Suppressor macrophage treated with lipopolysaccharide for 1 hour (primary cell): ENCODE measurements at regions not wholly inside any gene's neighbourhood (a gene's known extent, or its start where the extent isn't known, plus 50 kb on each side); places are given as distances from the start of the nearest gene placed in this dataset.

Experiments used
- DNase-seq, 3 donors: peaks; one replicate each; pipeline ENCODE4 v3.0.0-alpha.2; 2020 to 2022

DNA sequence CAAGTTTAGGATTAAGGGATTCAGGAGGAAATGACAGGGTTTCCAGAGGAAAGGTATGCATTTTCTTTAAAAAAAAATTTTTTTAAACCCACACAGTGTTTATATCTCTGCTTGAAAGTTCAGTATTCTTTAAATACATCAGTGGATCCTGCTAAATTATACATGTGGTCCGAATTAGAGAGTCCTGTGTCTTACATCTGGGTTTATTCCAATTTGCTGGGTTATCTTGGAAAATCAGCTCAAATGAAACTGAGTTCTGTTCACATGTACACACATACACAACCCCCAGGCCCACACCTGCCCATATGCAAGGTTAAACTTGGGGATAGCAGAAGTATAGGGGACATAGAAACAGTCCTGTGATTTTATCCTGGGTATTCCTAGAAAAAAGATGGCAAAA, 493.7 kb downstream of the ZNF608 start:
- no peak for DNase-seq

- no peak for DNase-seq
These were observed 494.2 kb downstream of the ZNF608 start for GRCh38 chr5:124252191-124252638.

GRCh38 chr5:124245276-124245675, 501.2 kb downstream of the ZNF608 start:
- no peak for DNase-seq

DNA sequence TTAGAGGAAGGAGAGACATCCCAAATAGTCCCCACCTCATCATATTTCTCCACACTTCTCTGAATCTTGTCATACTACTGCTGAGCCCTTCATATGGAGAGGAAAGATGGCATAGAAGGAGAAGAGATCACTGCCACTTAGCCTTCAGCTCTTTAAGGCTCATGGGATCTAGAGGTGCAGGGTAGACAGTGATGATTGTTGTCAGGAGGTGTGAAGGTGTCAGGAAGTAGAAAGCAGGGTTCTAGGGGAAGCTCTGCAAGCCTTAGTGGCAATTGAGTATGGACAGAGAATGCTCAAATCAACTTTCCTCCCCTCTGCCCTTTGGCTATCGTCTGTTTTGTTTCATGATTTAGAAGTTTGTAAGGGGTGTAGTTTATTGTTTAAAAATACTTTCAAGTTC, 505.7 kb downstream of the ZNF608 start:
- no peak for DNase-seq

DNA sequence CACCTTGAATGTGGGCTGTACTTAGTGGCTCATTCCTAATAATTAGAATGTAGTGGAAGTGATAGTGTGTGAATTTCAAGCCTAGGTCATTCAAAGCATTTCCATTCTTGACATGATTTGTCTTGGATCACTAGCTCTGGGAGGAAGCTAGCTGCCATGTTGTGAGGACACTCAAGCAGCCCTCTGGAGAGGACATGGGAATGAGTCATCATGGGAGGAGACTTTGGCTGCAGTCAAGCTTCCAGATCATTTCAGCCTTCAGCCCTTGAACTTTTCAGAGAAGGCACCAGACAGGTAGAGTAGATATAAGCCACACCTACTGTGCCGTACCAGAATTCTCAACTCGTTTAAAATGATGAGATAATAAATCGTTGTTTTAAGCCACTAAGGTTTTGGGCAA, 506.9 kb downstream of the ZNF608 start:
- no peak for DNase-seq

DNA sequence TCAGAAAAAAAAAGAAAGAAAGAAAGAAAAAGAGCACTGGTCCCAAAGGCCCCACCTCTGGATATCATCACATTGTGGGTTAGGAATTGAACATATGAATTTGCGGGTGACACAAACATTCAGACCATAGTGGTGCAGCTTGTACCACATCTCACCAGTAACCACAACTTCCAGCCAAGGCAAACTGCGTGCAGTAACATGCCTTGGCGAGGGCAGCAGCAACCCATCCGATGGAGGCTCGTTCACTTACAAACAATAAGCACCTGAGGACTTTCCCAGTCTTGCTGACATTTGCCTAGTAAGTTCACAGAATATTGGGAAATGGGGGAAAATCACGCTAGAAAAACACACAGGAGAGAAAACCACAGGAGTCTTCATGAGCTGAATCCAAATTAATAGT, 508.1 kb downstream of the ZNF608 start:
- DNase-seq: no peak

- DNase-seq: no peak
These were observed 509.2 kb downstream of the ZNF608 start for GRCh38 chr5:124237206-124237695.

DNA sequence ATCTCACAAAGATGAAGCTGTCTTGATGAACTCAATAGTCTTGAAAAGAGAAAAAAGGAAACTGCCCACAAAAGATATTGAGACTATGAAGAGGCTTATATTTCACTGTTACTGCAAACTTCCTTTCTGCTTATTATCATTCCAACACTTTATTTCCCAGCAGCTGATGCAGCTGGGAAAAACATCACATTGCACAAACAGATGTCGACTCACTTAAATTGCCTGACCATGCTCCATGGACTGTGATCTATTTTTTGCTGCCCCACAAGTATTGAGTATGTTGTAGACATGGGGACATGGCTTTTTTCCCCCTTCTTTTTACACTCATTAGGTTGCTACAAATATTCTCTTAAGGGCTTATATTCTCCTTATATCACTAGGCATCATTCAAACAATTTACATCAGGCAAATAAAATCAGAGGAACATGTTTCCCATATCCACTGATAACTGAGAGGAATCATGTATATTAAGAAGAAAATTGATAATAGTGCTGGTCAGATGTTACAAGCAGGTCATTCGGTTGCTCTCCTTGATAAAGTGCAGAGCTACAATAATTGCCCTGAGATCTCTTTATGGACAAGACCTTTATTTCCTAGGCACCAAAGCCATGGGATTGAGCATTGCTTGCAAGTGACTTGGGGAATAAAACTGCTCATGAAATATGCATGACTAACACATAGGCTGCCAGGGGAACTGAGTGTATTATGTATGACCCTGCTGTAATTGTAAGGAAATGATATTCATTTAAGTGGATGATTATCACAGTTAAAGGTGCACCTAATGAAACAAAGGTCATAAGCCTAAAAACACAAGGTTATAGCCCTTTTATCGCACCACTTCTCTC, 509.9 kb downstream of the ZNF608 start:
- no peak for DNase-seq

- no peak for DNase-seq
These were observed 510.9 kb downstream of the ZNF608 start for GRCh38 chr5:124235576-124235975.

DNA sequence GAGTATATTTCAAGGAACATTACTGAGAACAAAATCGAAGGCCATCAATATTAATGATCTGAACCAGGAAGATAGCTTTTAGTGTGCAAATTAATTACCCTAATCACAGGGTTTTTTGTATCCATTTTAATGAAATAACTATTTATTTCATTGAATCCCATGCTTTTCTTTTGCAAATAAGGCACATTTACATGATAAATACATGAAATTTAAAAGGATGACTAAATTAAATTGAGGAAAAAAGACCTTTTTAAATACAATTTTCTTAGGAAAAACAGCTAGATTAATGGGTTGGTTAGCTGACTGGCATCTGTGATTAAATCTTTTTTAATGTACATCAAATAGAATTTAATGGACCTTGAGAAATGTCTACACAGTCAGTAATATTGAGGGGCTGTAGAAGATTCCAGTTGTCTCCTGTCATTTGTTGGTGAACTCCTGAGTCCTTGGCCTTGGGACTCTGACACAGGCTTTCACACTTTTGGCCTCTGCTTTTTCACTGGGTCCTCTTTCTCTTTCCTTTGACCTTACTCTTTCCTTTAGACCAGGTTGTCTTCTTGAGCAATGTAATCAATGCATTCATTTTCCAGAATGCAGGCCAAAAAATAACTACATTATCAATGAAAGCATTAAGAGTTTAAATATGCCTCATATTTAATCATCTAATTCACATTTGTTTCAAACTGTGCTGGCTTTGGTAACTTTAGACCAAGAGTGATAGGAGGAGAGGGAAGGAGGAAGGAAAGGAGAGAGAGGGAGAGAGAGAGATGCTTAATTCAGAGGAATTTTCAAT, 511.5 kb downstream of the ZNF608 start:
- no peak for DNase-seq

DNA sequence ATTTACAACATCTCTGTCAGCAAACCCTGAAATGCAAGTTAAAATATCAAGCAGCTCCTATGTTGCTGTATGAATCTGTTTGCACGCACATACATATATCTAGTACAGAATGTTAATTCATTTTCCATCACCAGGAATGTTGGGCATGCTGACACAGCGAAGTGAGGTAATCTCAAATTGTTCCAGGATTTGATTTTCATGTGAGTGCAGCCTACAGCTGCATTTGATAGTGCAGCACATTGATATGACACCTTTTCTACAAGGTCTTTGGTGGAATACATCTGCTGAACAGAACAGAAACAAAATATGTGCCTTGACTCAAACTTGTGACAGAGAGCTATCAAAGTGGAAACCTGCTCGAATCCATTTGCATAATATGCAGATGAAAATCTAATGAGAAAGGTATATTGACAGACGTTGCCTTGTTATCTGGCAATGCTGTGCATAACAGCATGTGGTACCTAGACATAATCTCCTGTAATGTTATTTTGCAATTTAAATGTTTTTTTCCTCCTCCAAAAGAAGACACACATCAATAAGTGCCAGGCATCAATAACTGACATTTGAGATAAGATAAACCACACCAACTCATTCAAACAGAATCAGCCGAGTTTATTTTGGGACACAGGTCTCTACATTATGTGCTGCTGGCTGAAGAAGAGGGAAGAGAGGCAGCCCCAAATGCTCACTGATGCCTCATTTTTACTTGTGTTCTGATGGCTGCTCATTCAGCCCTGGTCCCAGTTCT, 512.2 kb downstream of the ZNF608 start:
- no peak for DNase-seq

DNA sequence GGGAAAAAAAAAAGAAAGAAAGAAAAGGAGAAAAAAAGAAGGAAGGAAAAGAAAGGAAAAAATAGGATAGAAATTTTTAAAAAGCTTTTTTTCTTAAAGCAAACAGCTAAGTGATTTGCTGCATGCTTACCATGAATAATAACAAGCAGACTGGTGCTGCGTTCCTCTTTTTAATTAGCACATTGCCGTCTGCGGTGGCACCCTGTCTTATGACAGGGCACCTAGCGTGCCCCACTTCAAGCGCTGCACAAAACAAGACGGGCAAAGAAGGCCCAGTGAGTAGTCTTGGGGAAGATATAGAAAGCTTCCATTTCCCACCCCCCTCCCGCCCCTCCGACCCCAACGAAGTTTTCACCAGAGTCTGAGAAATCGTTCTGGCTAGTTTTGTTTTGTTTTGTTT, 513.9 kb downstream of the ZNF608 start:
- DNase-seq: peak in 1 of 3 donors; percentile 6

GRCh38 chr5:124231802-124232201, 514.6 kb downstream of the ZNF608 start:
- no peak for DNase-seq

DNA sequence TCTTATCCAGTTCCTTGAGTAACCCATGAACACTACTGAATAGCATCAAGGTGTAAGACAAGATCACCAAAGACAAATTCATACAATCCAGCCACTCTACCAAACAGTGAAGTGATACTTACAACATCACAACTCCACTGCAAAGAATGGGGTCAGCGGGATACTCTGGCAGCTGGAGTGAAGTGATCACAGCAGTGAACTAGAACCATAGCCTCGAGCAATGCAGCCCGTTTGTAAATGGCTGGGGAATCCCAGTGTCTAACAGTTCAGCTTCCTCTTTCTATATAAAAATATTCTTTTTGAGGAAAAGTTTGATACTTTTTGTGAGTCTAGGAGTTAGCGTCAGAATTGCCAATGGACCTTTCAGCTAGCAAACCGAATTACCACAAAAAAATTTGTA, 515.2 kb downstream of the ZNF608 start:
- peak in 2 of 3 donors; percentile 4 to 13 for DNase-seq

GRCh38 chr5:124230456-124230855, 516.0 kb downstream of the ZNF608 start:
- DNase-seq: no peak

- no peak for DNase-seq
These were observed 517.1 kb downstream of the ZNF608 start for GRCh38 chr5:124229352-124229751.

DNA sequence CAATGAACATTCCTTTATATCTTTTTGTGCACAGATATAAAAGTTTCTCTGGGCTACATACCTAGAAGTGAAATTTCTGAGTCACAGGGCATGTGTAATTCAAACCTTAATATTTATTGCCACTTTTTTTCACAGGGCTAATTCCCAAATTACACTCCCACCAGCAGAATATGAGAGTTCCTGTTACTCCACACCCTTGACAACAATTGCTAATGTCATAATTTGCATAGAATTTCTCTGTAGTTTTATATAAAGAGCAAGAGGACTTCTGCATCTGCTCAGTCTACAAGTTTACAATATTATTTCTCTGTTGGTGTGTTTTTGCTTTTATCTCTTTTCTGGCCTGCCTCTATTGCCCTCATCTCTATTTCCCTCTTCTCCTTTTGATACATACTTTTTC, 518.5 kb downstream of the ZNF608 start:
- no peak for DNase-seq

DNA sequence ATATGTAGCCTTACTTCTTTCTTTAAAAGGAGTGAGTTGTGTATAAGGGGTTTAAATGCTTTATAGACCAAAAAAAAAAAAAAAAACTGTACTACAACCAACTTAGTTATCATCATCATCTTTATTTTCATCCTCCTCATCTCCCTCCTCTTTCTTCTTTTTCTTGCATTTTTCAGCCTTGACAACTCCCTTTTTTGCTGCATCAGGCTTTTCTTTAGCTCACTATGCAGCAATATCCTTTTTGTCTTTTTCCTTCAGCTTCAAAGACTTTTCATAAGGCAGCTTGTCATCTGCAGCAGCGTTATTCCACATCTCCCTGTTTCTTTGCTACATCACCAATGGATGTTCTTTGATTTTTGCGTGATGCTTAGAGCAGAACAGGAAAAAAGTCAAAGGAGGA, 526.0 kb downstream of the ZNF608 start:
- DNase-seq: no peak

GRCh38 chr5:124212934-124213333, 533.5 kb downstream of the ZNF608 start:
- no peak for DNase-seq

DNA sequence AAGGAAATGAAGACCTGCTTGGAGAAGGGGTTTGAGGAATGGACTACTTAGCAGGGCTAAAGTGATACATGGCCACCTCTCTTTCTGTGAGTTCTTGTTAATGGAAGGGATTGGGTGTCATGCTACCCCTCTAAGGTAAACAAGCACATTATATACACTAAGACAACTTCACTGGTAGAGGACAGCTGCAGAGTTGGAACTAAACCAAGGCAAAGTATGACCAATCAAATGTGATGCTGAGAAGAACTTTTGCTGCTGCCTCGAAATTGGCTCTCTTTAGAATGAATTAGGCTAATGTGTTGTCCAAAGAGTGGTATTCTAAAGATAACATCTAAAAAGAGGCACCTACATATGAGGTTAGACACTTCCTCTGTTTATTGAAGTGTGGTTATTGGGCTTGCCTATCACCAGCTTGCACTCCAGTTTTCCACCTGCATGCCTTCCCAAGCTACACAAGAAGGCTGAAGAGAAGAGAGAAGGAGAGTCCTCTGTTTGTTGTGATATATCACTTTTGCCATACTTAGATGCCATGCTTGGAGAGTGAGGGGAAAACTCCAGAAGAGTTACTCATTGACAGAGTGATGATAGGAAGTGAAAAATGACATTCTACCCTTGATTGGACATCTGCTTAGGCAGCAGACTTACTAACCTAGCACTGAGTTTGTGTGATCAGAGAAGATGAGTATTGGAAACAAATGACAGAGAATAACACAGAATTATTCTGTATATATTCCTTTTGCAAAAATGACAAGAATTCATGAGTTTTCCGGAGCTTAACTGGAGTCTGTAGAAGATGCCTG, 536.1 kb downstream of the ZNF608 start:
- no peak for DNase-seq

GRCh38 chr5:124207118-124207517, 539.3 kb downstream of the ZNF608 start:
- DNase-seq: no peak

DNA sequence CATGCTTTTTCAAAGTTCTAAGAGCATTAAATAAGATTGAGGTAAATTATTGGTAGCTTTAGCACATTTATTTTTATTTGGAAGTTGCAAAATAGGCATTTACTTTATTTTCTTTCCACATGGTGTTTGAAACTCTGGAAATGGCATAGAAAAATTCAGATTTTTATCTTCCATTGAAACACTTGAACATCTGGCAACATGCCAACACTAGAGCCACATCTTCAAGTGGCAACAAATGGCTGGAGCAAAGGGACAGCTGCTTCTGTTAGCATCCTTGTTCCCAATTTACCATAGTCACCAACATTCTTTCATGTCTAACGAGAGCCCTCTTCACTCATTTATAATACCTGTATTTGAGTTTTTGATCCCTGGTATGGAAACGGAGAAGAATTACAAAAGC, 539.9 kb downstream of the ZNF608 start:
- no peak for DNase-seq
